MM.1S (cell line): ENCODE measurements at regions not wholly inside any gene's neighbourhood (a gene's known extent, or its start where the extent isn't known, plus 50 kb on each side); places are given as distances from the start of the nearest gene placed in this dataset.

ENCODE experiments used
- CTCF ChIP-seq: fragments of 300-600 bp; sonication (generic); IDR thresholded peaks from 2 replicates; pipeline ENCODE4 v1.5.1; 2016; ENCODE audit warnings: antibody characterized with exemption, low read length, mixed read lengths
- EZH2 ChIP-seq: fragments of 300-600 bp; sonication (generic); optimal IDR thresholded peaks from 2 replicates; pipeline ENCODE3; 2017; ENCODE audit warnings: low read depth, mild to moderate bottlenecking, antibody characterized with exemption, low read length, mixed read lengths
- EZH2phosphoT487 ChIP-seq: fragments of 300-600 bp; sonication (generic); IDR thresholded peaks from 2 replicates; pipeline ENCODE4 v1.6.1; 2018; ENCODE audit warnings: antibody characterized with exemption, low read length

GRCh38 chr10:31706464-31707092, 222.1 kb downstream of the ARHGAP12 start:
- no peak for TF ChIP-seq CTCF
- no peak for TF ChIP-seq EZH2phosphoT487
- no peak for TF ChIP-seq EZH2
